ENCODE measurements at regions not wholly inside any gene's neighbourhood (a gene's known extent, or its start where the extent isn't known, plus 50 kb on each side); places are given as distances from the start of the nearest gene placed in this dataset.
A peak's percentile ranks its signal among the peaks of the same experiment; 100 is the strongest.

GRCh38 chr5:39948341-39948740 lies 523.6 kb upstream of the DAB2 start:
- no peaks in the 10 kb centered on the region for H4K20me1 ChIP-seq (ENCODE audit: control insufficient read depth, extremely low read depth, insufficient read depth, low read length)
- H3K4me2 ChIP-seq (ENCODE audit: control insufficient read depth, extremely low read depth, insufficient read depth, low read depth, low read length): no peak overlapping the region
- H2AFZ ChIP-seq (ENCODE audit: control insufficient read depth, low read length): no peak overlapping the region
- dilution Hi-C loops (cut with MboI; ENCODE audit: extremely low pct_ligation_motif_present, low sequenced_read_pairs): no loop called here
- DNase-seq (ENCODE audit: low read depth, low spot score) (no peak), FAIRE-seq (no peak)
- no peaks in the 10 kb centered on the region for H3K4me1 ChIP-seq (ENCODE audit: control insufficient read depth, extremely low read depth, insufficient read depth, low read length)
- no peaks in the 10 kb centered on the region for H3K9me3 ChIP-seq (ENCODE audit: control insufficient read depth, low read depth, low read length)
- H3K79me2 ChIP-seq (ENCODE audit: control insufficient read depth, insufficient read depth, low read length): no peaks in the 10 kb centered on the region
- no peaks in the 10 kb centered on the region for H3K9me1 ChIP-seq (ENCODE audit: control insufficient read depth, extremely low read depth, insufficient read depth, low read length)
- TF ChIP-seq CTCF (optimal IDR thresholded peaks at IDR 0.05 in 1 of 3, IDR thresholded peaks at IDR 0.05 in 1 of 3, conservative IDR thresholded peaks at IDR 0.05 in 1 of 3; ENCODE audit: extremely low read depth in 1 of 3, insufficient read depth in 2 of 3, low read length in 3 of 3) (no peak), EZH2 (IDR thresholded peaks at IDR 0.05; ENCODE audit: low read length) (no peak)
- H3K4me3 ChIP-seq (ENCODE audit: control insufficient read depth in 2 of 3, extremely low read depth in 1 of 3, insufficient read depth in 2 of 3, low read depth in 1 of 3, low read length in 3 of 3): no peak overlapping the region
- H3K36me3 ChIP-seq (ENCODE audit: control insufficient read depth in 2 of 2, extremely low read depth in 1 of 2, insufficient read depth in 2 of 2, low read length in 2 of 2): no peaks in the 10 kb centered on the region
- H3K27ac ChIP-seq (ENCODE audit: control insufficient read depth, insufficient read depth, low read length): no peak overlapping the region
- no peak overlapping the region for H3K9ac ChIP-seq (ENCODE audit: control insufficient read depth, extremely low read depth, insufficient read depth, low read length)
- H3K27me3 ChIP-seq (ENCODE audit: control insufficient read depth, extremely low read depth, insufficient read depth, low read length): no peaks in the 10 kb centered on the region

- Histone ChIP-seq H2AFZ (ENCODE audit: control insufficient read depth, low read length) (peak overlapping the region; percentile 33), H3K9me1 (ENCODE audit: control insufficient read depth, extremely low read depth, insufficient read depth, low read length) (no peaks in the 10 kb centered on the region), H3K4me2 (ENCODE audit: control insufficient read depth, extremely low read depth, insufficient read depth, low read depth, low read length) (no peak overlapping the region), H3K79me2 (ENCODE audit: control insufficient read depth, insufficient read depth, low read length) (no peaks in the 10 kb centered on the region), H4K20me1 (ENCODE audit: control insufficient read depth, extremely low read depth, insufficient read depth, low read length) (no peaks in the 10 kb centered on the region), H3K4me1 (ENCODE audit: control insufficient read depth, extremely low read depth, insufficient read depth, low read length) (no peaks in the 10 kb centered on the region), H3K36me3 (ENCODE audit: control insufficient read depth in 2 of 2, extremely low read depth in 1 of 2, insufficient read depth in 2 of 2, low read length in 2 of 2) (no peaks in the 10 kb centered on the region), H3K4me3 (ENCODE audit: control insufficient read depth in 2 of 3, extremely low read depth in 1 of 3, insufficient read depth in 2 of 3, low read depth in 1 of 3, low read length in 3 of 3) (no peak overlapping the region), H3K9ac (ENCODE audit: control insufficient read depth, extremely low read depth, insufficient read depth, low read length) (no peak overlapping the region), H3K9me3 (ENCODE audit: control insufficient read depth, low read depth, low read length) (no peaks in the 10 kb centered on the region), H3K27ac (ENCODE audit: control insufficient read depth, insufficient read depth, low read length) (no peak overlapping the region), H3K27me3 (ENCODE audit: control insufficient read depth, extremely low read depth, insufficient read depth, low read length) (no peaks in the 10 kb centered on the region)
- dilution Hi-C loops (cut with MboI; ENCODE audit: extremely low pct_ligation_motif_present, low sequenced_read_pairs): no loop called here
- FAIRE-seq (no peak), DNase-seq (ENCODE audit: low read depth, low spot score) (no peak)
- TF ChIP-seq CTCF (optimal IDR thresholded peaks at IDR 0.05 in 1 of 3, IDR thresholded peaks at IDR 0.05 in 1 of 3, conservative IDR thresholded peaks at IDR 0.05 in 1 of 3; ENCODE audit: extremely low read depth in 1 of 3, insufficient read depth in 2 of 3, low read length in 3 of 3) (no peak), EZH2 (IDR thresholded peaks at IDR 0.05; ENCODE audit: low read length) (no peak)
Measured at GRCh38 chr5:39947657-39948056, 522.9 kb upstream of the DAB2 start.
